T-helper 1 cell treated with Interleukin-12 subunit alpha and Interleukin-12 subunit beta and Interleukin-4 antibody, amounts not matched to agents 30 ng/mL and 1 ng/mL, for 36 hours (primary cell): ENCODE measurements at regions not wholly inside any gene's neighbourhood (a gene's known extent, or its start where the extent isn't known, plus 50 kb on each side); places are given as distances from the start of the nearest gene placed in this dataset.

ENCODE experiments used
- intact Hi-C: fragments of 100-400 bp; cut with micrococcal nuclease; formaldehyde crosslinking; loops from one replicate; pipeline ENCODE4 v1.15.1; 2024

DNA sequence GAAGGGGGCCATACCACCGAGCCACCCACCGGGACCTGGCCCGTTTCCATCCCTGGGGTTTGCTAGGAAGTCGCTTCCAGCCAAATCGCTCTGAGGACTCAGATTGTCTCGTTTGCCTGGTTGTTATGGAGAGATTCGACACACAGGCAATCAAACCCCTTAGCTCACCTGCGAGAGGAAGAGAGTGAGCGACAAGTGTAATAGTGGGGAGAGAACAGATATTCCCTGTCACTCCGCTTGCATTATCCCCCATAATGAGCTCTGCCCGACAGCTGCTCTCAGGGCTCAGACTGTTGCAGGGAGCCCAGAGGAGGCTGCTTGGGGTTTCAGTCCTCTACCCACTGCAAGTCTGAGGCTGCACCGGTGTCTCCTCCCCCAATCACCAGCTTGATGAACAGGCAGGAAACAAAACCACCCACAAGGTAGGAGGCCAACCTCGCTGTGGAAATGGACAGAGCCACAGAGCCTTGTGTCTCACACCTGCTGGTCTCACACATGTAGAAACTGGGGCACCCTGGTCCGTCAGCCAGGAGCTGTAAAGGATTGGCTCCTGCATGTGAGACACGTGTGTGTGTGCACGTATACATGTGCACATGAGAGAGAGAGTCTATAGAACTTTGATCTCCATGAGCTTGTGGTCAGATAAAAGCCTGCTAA, 351.1 kb downstream of the BUD13 start:
- intact Hi-C loops, result no loop called here

GRCh38 chr11:116420770-116421528, 351.8 kb downstream of the BUD13 start:
- intact Hi-C loops, result no loop called here

- intact Hi-C loops, result no loop called here
These were observed 352.8 kb downstream of the BUD13 start for GRCh38 chr11:116420030-116420429.

DNA sequence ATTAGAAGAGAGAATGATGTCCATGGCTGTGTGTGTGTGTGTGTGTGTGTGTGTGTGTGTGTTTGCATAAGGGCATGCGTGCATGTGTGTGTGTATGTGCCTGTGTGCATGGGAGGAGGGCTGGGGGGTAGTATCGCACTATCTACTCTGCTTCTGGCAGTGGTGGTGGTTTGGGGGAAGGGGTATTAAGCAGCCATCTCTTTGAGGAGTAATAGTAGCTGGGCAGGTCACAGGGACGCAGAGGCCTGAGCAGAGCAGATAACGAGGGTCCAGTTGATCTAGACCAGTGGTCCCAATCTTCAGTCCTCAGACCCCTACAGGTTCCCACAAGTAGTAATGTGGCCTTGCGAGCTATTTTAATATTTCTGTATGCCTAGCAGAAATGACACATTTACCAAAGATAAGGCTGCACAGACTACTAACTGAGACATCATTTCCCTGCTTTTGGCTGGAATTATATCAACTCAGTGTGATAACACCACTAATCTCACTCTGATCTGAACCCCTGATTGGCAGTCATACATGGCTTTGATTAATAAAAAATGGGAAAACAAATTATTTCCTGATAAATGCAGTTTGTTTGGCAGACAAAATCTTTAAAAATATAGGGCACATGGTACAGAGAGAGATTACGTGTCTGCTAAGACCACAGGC, 354.3 kb downstream of the BUD13 start:
- intact Hi-C loops, result no loop called here

GRCh38 chr11:116416852-116417251, 355.9 kb downstream of the BUD13 start:
- intact Hi-C loops, result no loop called here

DNA sequence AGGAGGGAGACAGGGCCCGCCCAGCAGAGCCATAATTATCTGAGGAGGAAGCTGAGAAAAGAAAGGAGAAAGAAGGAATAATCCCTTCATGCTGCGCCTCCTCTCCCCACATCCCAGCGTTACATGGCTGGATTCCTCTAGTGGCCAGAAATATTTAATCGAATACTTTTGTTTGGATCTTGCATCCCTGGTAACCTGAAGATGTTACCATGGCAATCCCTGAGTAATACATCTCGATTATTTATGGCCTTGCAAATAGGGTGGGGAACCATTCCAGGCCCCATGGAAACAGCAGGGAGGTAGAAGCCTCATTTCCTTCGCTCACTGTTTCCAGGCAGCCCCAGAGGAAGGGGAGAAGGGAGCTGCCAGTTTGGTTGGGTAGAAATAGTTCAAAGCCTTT, 357.7 kb downstream of the BUD13 start:
- intact Hi-C loops, result no loop called here

DNA sequence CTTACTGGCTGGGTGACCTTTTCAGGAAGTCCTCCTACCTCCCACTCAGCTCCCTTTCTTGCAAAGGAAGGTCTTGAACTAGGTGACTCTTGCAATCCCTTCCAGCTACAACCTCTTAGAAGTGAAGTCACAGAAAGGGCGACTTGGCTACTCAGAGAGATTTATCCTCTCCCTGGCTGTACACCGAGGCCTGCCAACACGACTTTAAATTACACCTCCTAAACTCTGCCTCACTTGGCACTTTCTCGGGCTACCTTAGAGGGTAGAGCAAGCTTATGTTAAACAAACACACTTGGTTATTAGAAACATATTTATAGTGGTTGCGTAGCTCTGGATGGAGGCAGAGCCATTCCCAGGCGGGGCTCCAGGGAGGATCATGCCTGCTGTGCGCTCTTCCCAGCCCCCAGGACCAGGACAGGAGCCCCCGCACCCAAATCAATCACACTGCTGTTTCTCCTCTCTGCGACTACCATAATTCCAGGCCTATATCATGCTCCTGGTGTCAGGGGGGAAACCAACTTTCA, 358.4 kb downstream of the BUD13 start:
- intact Hi-C loops, result no loop called here

DNA sequence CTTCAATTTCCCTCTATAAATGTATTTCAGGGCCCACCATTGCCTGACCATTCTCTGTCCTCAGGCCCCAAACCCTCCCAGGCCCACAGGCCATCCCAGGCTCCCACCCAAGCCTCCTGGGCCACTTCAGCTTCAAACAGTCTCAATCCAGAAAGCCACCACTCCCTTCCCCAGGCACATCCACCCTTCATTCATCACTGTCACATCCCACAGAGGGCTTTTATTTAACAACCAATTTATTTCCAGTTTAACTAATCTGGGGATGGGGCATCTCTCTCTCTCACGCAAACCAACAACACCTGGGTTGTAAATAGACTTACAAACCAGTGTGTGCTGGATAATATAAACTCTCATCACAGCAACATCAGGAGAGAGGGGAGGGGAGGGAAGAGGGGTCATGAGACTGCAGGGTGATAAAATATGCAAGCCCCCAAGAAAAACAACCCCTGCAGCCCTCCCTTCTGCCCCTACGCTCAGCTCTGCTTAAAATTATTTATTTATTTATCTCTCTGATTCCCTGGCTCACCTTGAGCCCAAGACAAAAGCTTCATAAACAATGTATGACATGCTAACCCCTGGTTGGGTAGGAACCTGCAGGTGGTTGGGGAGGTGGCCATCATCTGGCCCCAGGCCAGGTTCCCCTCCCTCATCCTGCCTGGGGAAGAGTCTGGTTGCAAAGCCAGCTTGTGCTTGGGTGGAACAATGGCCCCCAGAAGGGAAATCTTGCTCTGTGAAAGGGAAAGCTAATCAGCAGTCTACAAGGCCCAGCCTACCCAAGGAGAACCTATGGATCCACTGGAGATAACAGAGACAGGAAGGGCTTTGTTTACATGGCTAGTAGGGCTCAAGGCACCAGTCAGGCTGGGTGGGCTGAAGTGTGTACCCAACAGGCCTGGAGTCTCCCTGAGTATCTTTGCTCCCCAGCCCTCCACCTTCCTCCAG, 359.2 kb downstream of the BUD13 start:
- intact Hi-C loops, result no loop called here

DNA sequence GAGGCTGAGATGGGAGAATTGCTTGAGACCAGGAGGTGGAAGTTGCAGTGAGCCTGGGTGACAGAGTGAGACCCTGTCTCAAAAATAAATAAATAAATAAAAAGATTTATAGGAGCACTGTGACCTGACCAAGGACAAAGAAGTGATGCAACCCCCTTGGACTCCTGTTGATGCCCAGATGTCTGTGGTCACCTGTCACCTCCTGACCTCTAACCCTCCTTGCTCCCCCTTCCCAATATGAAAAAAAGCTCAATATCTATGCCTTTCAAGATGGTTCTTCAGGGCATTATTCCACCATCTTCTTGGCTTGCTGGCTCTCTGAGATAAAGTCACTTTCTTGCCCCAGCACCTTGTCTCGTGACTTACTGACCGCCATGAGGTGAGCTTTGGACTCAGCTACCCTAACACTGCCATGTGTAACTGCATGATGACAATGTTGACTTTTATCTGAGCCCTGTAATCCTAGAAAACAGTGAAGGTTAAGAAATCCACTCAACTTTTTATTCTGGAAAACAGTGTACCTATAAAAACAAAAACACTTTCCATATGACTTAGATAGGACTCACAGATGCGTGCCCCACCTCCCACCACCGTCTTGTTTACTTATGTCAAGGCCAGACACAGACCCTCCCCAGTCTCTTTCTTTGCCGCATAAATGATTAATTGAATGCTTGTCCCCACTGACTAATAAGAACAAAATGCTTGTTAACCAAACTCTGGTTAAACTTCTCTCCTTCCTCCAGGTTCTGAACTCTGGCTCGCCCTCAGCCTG, 360.5 kb downstream of the BUD13 start:
- intact Hi-C loops, result no loop called here

GRCh38 chr11:116409238-116409637, 363.5 kb downstream of the BUD13 start:
- intact Hi-C loops, result no loop called here

- intact Hi-C loops, result no loop called here
These were observed 366.7 kb downstream of the BUD13 start for GRCh38 chr11:116406042-116406441.

- intact Hi-C loops, result no loop called here
These were observed 368.4 kb downstream of the BUD13 start for GRCh38 chr11:116404462-116404798.

- intact Hi-C loops, result no loop called here
These were observed 368.9 kb downstream of the BUD13 start for GRCh38 chr11:116403794-116404461.

- intact Hi-C loops, result no loop called here
These were observed 372.7 kb downstream of the BUD13 start for GRCh38 chr11:116400081-116400480.

DNA sequence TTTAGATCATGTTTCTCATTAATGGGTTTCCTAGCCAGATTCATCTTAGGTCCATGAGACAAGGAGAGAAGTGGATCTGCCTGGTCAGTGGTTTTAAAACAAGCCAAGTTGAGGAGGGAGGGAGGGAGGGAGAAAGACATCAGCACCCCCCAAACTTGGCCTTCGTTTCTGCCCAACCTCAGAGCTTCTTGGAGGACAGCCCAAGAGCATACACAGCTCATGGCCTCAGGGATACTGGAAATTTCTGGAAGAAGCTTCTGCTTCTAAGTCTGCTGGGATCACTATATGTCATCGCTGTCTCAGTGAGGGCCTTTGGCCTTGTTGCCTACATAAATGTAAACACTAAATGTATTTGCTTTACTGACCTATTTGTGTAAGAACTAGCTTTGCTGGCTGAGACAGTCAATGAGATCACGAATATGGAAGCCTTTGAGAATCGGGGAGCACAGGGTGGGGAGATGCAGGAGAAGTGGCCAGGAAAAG, 375.1 kb downstream of the BUD13 start:
- intact Hi-C loops, result no loop called here

DNA sequence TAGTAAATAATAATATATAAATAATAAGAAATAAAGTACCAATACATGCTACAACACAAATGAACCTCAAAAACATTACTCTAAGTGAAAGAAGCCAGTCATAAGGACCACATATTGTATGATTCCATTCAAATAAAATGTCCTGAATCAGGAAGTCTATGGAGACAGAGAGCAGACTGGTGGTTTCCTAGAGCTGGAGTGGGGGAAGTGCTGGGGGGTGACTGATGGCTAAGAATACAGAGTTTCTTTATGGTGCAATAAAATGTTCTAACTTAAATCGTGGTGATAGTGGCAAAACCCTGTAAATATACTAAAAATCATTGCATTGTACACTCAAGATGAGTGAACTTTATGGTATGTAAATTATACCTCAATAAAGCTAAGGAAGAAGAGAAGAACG, 376.5 kb downstream of the BUD13 start:
- intact Hi-C loops, result no loop called here

- intact Hi-C loops, result no loop called here
These were observed 378.8 kb downstream of the BUD13 start for GRCh38 chr11:116394022-116394421.

DNA sequence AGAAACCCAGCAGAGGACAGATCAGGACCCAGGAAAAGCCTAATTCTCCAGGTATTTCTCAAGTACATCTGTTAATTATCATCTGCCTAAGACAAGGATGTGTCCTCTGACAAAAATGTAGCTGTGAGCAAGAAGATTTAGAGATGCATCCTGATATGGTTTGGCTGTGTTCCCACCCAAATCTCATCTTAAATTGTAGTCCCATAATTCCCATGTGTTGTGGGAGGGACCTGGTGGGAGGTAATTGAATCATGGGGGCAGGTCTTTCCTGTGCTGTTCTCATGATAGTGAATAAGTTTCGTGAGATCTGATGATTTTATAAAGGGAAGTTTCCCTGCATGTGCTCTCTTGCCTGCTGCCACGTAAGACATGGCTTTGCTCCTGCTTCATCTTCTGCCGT, 381.8 kb downstream of the BUD13 start:
- intact Hi-C loops, result no loop called here

DNA sequence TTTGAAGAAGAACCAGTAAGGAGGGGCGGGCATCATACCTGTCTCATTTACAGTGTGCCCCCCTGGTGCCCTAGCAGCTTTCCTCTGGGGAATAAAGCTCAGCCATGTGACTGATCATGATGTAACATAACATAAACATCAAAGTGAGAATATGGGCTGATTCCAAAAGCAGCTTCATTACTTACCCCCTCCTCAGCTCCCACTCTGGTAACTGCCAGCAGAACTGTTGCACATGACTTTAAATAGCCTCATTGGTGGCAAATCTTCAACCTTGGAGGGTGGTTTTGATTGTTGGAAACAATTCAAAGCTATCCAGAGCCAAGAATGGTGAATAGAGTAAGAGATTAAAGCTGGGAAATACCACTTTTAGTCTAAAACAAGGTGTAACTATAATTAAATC, 384.6 kb downstream of the BUD13 start:
- intact Hi-C loops, result no loop called here

- intact Hi-C loops, result no loop called here
These were observed 385.1 kb downstream of the BUD13 start for GRCh38 chr11:116387641-116388040.
